ENCODE measurements at regions not wholly inside any gene's neighbourhood (a gene's known extent, or its start where the extent isn't known, plus 50 kb on each side); places are given as distances from the start of the nearest gene placed in this dataset.

DNA sequence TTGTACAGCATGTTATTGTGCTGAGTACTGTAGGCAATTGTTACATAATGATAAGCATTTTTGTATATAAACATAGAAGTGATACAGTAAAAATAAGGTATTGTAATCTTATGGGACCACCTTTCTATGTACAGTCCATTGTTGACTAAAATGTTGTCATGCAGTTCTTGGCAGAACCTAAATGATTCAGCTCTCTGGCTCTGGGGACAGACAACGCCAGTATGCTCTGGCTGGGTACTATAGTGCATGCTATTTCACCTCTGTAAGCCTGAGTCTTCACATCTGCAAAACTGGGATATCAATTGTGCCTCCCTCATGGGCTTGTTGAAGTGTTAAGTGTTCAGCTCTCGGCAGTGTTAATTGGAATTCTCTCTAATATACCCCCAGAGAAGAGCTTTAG lies 674.3 kb downstream of the INHBA start:
- no peak for ATAC-seq
- no peak for DNase-seq (ENCODE audit: missing footprints)
- intact Hi-C loops (cut with DNase I), result no loop called here

DNA sequence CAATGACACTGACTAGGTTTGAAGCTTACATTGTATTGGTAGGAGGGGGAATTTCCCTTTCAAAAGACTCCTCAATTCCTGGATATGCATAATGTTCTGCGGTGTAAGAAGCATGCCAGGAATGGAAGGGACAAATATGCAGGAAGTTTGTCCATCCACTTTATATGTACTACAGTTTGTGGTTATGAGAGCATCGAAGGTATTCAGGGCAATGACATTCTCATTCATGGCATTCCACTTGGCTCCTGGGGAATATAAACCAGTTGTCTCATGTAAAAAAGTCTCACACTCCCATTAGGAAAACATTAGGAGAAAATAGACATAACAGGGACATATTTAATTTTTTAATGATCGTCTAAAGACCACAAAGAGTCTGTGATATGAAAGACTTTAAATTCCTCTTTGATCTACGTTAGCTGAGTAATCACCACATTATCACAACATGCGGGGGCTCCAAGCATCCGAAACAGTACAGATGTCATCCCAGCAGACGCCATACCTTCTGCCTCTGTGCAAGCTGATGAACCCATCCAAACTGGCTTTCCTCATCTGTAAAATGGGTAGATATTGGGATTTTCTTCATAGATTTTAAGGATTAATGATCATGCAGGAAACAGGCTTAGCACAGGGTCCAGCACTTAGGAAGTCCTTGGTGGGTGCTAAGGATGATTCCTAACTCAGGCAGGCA lies 675.3 kb downstream of the INHBA start:
- intact Hi-C loops (cut with DNase I), result no loop called here
- DNase-seq (ENCODE audit: missing footprints) (no peak), ATAC-seq (no peak)

DNA sequence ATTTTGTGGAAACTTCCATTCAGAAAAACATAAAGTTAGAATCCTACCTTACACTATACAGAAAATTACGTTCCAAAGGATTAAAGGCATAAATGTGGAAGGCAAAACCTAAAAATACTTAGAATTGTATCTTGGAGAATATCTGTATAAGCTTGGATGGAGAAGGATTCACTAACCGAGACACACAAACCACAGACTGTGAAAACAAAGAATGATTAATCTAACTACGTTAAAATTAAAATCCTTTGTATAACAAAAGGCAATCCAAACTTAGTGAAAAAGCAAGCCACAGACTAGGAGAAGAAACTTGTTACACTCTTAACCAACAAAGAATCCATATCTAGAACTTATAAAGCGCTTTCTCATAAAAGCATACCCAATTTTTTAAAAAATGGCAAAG lies 678.8 kb downstream of the INHBA start:
- DNase-seq (ENCODE audit: missing footprints) (no peak), ATAC-seq (no peak)
- intact Hi-C loops (cut with DNase I), result no loop called here

DNA sequence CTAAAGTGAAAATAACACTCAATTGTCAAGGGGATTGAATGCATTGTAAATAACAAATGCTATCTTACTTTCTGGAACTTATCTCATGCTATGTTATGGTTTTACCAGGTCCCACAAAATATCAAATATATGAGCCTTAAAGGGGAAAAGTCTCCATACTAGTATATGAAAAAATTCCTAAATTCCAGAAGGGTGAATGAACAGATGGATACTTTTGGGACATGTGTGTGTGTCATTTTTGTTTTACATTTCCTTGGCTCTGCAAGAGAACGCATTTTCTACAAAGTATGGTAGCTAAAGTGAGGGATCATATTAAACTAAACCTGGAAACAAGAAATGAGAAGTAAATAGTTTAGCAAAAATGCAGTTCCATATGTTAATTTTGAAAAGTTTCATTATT lies 682.8 kb downstream of the INHBA start:
- DNase-seq (ENCODE audit: missing footprints), result no peak
- no peak for ATAC-seq
- intact Hi-C loops (cut with DNase I), result no loop called here

DNA sequence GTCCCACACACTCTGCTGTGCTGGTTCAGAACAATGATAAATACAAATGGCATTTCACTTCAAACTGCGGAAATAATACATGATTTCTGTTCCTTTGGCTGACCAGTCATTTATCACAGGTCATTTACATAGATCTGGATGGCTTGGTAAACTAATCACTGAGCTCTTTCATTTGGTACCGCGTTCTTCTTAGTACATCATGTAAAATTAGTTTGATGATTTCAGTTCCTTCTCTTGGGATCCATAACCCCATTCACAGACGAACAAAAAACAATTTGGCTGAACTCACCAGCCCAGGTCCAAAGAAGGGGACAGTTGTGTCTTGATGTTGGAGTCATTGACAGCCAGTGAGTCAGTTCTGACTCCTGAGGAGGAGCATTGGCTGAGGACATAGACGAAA lies 689.8 kb downstream of the INHBA start:
- DNase-seq (ENCODE audit: missing footprints), result no peak
- intact Hi-C loops (cut with DNase I), result no loop called here
- ATAC-seq, result no peak

DNA sequence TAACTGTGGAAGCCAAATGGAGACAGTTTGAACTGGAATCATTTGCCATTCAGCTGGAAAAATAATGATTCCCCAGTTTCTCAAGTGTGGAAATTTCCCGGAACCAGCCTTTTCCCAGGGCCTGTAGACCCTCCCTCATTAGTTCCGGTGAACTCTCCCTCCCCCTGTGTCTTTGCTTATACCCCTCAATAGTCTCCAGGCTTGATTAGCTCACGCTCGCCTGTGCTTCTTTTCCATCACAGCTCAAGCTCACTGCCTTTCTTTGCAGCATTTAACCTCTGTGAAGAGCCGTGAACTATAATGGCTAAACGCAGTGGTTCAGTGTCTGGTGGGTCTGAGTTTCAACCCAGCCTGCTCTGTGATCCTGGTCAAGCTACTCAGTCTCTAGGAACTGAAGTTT lies 690.8 kb downstream of the INHBA start:
- intact Hi-C loops (cut with DNase I), result no loop called here
- ATAC-seq, result no peak

DNA sequence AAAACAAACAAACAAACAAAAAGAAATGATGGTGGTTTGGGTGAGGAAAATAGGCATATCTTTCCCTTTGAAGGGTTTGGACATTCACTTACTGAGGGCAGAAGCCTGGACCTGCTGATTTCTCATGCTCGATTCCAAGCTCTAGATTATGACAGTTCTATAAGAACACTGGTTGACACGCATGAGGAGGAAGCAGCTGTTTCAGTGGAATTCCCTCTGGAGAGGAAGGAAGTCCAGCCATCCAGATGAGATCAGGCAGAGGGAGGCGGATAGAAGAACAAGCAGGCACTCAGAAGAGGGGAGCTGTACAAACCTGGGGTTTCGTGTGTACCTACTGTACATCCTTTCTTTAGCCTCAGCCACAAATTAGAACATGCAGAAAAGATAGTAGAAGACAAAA lies 691.9 kb downstream of the INHBA start:
- DNase-seq (ENCODE audit: missing footprints) (no peak), ATAC-seq (peak; percentile 91)
- intact Hi-C loops (cut with DNase I), result no loop called here

More for the DNA sequence above, 690.8 kb downstream of the INHBA start:
- no peak for DNase-seq (ENCODE audit: missing footprints)

DNA sequence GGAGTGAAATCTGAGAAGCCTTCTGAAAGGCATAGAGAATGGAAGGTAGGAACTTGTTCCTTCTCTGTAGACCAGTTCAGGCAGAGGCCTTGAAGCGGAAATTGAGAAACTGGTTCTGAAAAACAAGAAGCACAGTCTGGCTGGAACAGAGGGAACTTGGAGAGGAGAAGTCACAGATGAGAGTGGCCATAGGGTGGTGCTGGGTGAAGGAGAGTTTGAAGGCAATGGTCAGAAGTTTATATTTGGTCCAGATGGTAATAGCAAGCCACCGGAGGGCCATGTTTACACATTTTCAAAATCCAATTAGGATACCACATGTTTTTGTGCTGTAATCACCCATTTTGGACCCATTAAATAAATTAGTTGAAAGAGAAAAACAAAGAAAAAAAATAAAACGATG lies 692.5 kb downstream of the INHBA start:
- DNase-seq (ENCODE audit: missing footprints) (no peak), ATAC-seq (peak; percentile 78)

DNA sequence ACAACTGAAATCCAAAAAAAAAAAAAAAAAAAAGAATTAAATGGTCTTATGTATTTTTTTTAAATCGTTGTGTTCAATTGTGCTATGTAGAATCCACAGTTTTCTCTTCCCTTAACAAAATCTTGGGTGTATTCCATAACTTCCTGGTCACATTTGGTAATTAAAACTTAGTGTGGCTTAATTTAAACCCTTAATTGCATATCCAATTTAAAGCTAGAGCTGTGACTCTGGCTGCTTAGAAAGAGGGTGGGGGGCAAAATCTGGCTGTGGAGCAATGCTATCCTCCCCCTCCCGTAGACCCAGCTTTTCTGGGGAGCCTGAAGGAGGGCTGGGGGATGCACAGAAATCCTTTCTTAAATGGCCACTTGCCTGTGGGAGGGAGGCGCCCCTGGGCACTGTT lies 695.1 kb downstream of the INHBA start:
- no peak for DNase-seq (ENCODE audit: missing footprints)
- ATAC-seq, result no peak
- intact Hi-C loops (cut with DNase I), result loop anchor here (10.0 kb wide), 1 partner anchor 687 kb away; no protein-coding TSS in a partner anchor

More for the DNA sequence above, 692.5 kb downstream of the INHBA start:
- intact Hi-C loops (cut with DNase I), result no loop called here

DNA sequence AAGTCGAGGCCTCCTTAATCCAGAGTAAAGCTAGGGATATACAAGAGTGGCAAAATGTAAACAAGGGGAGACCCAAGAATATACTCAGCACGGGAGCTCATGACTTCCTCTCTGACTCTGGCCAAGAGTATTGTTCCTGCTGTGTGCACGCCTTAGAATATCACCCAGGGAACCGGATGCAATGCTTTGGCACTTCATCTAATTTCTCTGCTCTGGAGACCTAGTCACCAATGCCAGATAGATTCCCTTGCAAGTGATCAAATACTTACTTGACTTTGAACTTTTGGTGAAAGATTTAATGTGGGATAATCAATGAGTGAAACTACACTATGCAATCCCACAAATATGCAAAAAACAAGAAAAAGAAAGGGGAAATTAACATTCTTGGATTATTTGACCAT lies 695.5 kb downstream of the INHBA start:
- ATAC-seq, result no peak
- intact Hi-C loops (cut with DNase I), result loop anchor here (10.0 kb wide), 1 partner anchor 687 kb away; no protein-coding TSS in a partner anchor

DNA sequence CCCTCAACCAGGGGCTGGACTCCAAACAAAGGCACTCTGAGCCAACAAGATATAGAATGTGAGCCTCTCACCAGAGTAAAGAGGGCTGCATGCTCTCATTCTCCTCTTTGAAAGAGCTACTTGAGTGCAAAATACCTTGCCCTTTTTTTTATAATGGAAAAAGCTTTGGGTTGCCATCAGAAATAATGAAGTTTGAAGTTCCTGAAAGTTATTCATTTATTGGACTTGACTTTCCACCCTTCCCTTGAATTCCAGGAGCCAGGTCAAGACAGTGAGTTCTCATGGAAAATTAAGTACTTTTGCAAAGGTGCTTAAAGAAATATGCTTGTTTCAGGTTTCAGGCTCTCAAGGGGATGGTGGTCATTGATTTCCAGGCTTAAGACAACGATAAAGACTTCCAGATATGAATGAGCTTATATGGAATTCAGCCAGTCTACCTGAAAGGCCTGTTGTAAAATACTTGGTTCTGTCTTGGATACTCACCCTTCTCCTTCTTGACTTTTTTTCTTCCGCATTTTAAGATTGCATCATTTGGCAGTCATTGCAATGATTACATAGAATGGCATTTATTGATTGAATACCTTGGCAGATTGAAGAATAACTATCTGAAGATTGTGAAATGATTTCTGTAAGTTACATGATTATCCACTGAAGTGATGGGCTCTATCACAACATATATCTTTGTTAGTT lies 696.4 kb downstream of the INHBA start:
- DNase-seq (ENCODE audit: missing footprints), result no peak
- intact Hi-C loops (cut with DNase I), result loop anchor here (10.0 kb wide), 1 partner anchor 688 kb away; no protein-coding TSS in a partner anchor
- ATAC-seq, result no peak

More for the DNA sequence above, 695.5 kb downstream of the INHBA start:
- no peak for DNase-seq (ENCODE audit: missing footprints)

DNA sequence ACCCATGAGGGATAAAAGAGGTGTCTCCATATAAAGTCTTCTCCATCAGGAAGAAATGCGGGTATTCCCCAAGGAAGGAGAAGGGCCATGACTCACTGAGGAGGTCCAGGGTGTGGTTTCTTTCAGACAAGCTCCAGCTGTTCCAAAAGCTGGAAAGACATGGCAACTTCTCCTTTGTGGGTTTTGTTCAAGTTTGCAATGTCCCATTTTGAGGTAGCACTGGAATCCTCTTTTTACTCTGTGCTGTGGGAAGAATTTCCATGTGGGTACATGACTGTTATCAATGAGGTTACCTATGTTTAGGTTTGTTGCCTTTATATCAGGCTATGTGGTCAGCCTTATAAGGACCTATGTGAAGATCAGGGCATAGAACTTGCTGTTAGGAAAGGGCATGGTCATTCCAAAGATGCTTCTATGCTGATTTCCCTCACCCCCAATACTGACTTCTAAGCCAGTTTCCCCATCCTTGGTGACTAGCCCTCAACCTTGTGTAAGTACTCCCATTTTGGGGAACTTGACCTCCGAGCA lies 697.5 kb downstream of the INHBA start:
- no peak for DNase-seq (ENCODE audit: missing footprints)
- peak; percentile 88 for ATAC-seq
- intact Hi-C loops (cut with DNase I), result loop anchor here (10.0 kb wide), 1 partner anchor 689 kb away; no protein-coding TSS in a partner anchor

DNA sequence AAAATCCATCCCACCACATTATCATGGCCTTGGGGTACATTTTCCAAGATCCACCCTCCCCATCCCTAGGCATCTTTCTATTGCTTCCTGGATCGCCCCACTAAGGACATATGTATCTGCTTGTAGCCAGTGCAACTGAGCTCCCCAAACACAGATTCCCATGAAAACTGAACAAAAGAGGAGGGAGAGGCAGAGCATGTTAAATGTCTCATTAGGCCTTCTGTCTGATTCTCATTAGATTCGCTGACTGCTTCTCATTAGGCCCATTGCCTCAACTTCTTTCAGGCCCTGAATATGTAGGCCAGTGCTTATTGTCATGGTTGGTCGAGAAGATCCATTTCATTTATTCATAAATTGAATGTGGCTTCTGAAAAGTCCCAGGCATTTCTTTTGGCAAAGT lies 698.9 kb downstream of the INHBA start:
- intact Hi-C loops (cut with DNase I), result loop anchor here (10.0 kb wide), 1 partner anchor 691 kb away; no protein-coding TSS in a partner anchor
- DNase-seq (ENCODE audit: missing footprints) (no peak), ATAC-seq (no peak)

DNA sequence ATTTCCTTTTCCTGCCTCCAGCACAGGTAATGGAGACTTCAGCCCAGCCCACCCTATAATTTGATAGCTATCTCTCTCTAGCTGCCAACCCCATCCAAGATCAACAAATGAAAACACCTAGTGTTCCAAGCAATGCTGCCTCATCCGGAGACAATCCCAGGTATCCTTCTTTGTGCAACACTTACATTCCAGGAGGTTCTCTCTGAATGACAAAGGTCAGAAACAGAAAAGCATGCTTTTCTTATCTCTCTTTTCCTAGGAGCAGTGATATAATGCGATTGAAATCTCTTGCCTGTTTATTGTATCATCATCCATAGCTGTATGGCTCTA lies 699.3 kb downstream of the INHBA start:
- intact Hi-C loops (cut with DNase I), result loop anchor here (10.0 kb wide), 1 partner anchor 691 kb away; no protein-coding TSS in a partner anchor
- ATAC-seq (no peak), DNase-seq (ENCODE audit: missing footprints) (no peak)

DNA sequence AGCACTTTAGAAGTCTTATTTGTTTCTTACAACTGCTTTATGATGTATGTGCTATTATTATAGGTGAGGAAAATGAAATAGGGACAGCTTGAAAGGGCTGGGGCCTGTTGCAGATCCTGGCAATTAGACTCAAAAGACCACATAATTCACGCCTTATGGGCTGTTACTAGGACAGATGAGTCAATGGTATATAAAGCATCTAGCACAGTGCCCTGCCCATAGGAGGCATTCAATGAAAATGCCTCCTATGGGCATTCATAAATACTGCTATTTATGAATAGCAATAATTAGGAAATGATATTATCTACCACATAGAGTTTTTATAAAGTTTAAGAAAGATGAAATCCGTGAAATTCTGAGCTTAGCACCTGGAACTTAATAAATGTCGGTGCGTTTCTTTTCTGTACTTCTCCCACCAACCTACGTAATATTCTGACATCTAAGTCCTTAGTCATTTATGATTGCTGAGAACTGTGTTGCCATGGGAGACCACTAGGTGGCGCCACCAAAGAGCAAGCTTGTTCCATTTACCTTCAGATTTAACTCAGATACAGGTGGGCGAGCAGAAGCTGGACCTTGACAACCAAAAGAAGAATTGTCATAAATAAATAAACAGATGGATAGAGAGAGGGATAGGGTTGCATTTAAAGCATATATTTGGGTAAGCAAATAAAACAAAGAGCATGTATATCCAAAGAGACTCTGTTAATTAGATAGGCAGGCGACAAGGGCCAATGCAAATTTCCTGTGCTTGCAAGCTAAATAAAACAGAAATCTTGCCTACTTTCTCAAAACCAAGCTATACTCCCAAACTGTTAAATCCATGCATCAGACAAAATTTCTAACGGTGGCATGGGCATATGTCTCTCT lies 699.9 kb downstream of the INHBA start:
- DNase-seq (ENCODE audit: missing footprints) (no peak), ATAC-seq (no peak)
- intact Hi-C loops (cut with DNase I), result loop anchor here (10.0 kb wide), 1 partner anchor 692 kb away; no protein-coding TSS in a partner anchor

DNA sequence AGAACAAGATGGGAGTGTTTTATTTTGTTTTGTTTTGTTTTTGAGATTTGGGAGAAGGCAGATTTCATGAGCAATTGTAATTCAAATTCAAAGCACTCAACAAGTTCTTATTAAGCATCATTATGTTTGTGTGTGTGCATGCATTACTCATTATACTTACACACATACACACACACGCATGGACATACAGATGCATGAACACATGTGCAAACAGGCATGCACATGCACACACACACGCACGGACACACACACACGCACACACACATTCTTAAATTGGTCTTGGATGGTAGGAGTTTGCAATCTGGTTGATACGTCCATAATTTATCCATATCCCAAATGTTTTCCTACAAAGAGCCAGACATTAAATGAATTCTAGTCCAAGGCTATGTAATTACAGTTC lies 702.8 kb downstream of the INHBA start:
- no peak for DNase-seq (ENCODE audit: missing footprints)
- no peak for ATAC-seq
- intact Hi-C loops (cut with DNase I), result loop anchor here (10.0 kb wide), 1 partner anchor 695 kb away; no protein-coding TSS in a partner anchor

DNA sequence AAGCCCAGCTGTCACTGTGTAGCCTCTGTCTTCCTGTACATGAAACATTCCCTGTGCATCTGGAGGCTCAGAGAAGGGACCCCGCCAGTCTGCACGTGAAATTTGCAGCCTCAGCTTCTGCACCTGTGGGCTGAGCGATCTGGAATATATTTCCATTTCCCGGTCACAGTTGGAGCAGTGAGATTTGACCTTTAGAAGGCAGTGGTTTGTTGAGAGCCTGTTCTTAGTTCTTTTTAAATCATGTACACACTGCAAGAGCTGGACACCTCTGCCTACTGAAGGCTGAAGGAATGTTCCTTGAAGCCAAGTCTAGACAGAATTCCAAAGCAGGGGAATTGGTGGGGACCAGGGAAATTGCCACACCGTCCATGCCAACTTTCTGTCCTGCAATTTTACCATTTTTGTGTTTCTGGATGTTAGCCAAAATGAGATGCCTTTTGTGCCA lies 706.6 kb downstream of the INHBA start:
- no peak for ATAC-seq

DNA sequence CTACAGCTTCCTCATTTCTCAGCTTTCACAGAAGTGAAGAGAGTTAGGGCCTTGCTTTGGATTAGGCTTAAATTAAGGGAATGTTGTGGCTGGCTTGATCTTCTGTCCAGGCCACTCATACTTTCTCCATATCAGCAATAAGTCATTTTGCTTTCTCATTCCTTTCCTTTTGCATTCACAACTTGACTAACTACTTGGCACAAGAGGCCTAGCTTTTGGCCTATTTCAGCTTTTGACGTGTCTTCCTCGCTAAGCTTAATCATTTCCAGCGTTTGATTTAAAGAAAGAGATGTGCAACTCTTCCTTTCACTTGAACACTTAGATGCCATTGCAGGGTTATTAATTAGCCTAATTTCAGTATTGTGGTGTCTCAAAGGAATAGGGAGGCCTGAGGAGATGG lies 712.0 kb downstream of the INHBA start:
- intact Hi-C loops (cut with DNase I), result no loop called here
- DNase-seq (ENCODE audit: missing footprints) (no peak), ATAC-seq (no peak)

More for the DNA sequence above, 706.6 kb downstream of the INHBA start:
- intact Hi-C loops (cut with DNase I), result no loop called here
- no peak for DNase-seq (ENCODE audit: missing footprints)

DNA sequence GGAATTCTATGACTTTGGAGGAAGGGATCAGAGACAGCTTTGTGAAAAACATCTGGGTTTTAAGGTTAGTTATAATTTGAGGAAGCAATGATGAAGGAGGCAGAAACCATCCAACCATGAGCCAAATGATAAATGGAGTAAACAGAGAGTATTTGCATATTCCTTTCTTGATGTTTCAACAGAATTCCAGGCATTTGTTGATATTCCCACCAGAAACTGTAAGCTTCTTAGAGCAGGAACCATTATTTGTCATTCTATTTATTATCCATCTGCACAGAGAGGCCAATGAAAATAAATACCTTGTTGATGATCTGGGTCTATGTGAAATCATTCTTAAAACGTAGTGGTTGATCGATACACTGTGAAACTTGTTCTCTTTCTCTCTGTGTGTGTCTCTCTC lies 715.3 kb downstream of the INHBA start:
- DNase-seq (ENCODE audit: missing footprints), result no peak
- no peak for ATAC-seq
- intact Hi-C loops (cut with DNase I), result loop anchor here (5.0 kb wide), 1 partner anchor 60 kb away; no protein-coding TSS in a partner anchor
